GM12872 (cell line): ENCODE measurements at regions not wholly inside any gene's neighbourhood (a gene's known extent, or its start where the extent isn't known, plus 50 kb on each side); places are given as distances from the start of the nearest gene placed in this dataset.

Experiments
- CTCF ChIP-seq: IDR thresholded peaks from 3 replicates; pipeline ENCODE4 v1.5.1; 2011; ENCODE audit warnings: low read depth, mild to moderate bottlenecking, low read length, moderate library complexity; ENCODE audit not compliant: insufficient read depth

GRCh38 chr5:82894716-82895115, 182.5 kb downstream of the TMEM167A start:
- TF ChIP-seq CTCF = no peak

GRCh38 chr5:82889088-82889487, 188.1 kb downstream of the TMEM167A start:
- no peak for TF ChIP-seq CTCF

GRCh38 chr5:82886911-82887310, 190.3 kb downstream of the TMEM167A start:
- TF ChIP-seq CTCF = no peak

- peak; percentile 27; the same call in 1 of the 3 replicates for TF ChIP-seq CTCF
These were observed 191.4 kb downstream of the TMEM167A start for GRCh38 chr5:82885627-82886389.

GRCh38 chr5:82884821-82885471, 192.2 kb downstream of the TMEM167A start:
- TF ChIP-seq CTCF = no peak

- TF ChIP-seq CTCF = no peak
These were observed 194.9 kb downstream of the TMEM167A start for GRCh38 chr5:82882316-82882715.

- TF ChIP-seq CTCF = no peak
These were observed 195.5 kb downstream of the TMEM167A start for GRCh38 chr5:82881571-82882174.
